NCI-H2196 treated with DMSO at 0.1 percent for 48 hours (cell line): ENCODE measurements at regions not wholly inside any gene's neighbourhood (a gene's known extent, or its start where the extent isn't known, plus 50 kb on each side); places are given as distances from the start of the nearest gene placed in this dataset.
A peak's percentile ranks its signal among the peaks of the same experiment; 100 is the strongest.

Experiments
- DNase-seq: peaks from one replicate; lab custom pipeline; 2025; ENCODE audit not compliant: unreplicated experiment; lab: John Stamatoyannopoulos, UW

- DNase-seq = no peak
These were observed 50.2 kb upstream of the SDK2 start for GRCh38 chr17:73694491-73694890.

GRCh38 chr17:73695035-73695738 lies 50.9 kb upstream of the SDK2 start:
- DNase-seq = no peak

GRCh38 chr17:73696251-73696650 lies 52.0 kb upstream of the SDK2 start:
- no peak for DNase-seq

- no peak for DNase-seq
These were observed 53.6 kb upstream of the SDK2 start for GRCh38 chr17:73697872-73698271.

GRCh38 chr17:73698966-73699365 lies 54.7 kb upstream of the SDK2 start:
- no peak for DNase-seq

GRCh38 chr17:73701701-73702100 lies 57.5 kb upstream of the SDK2 start:
- DNase-seq = no peak

- no peak for DNase-seq
These were observed 58.9 kb upstream of the SDK2 start for GRCh38 chr17:73703192-73703591.

GRCh38 chr17:73703917-73704316 lies 59.7 kb upstream of the SDK2 start:
- no peak for DNase-seq

GRCh38 chr17:73705594-73705993 lies 61.3 kb upstream of the SDK2 start:
- DNase-seq = no peak

GRCh38 chr17:73706428-73706827 lies 62.2 kb upstream of the SDK2 start:
- DNase-seq = no peak

GRCh38 chr17:73706858-73707257 lies 62.6 kb upstream of the SDK2 start:
- DNase-seq = peak; percentile 31

GRCh38 chr17:73707358-73707757 lies 63.1 kb upstream of the SDK2 start:
- DNase-seq = no peak

GRCh38 chr17:73710095-73710592 lies 65.9 kb upstream of the SDK2 start:
- DNase-seq = no peak

- DNase-seq = no peak
These were observed 66.9 kb upstream of the SDK2 start for GRCh38 chr17:73711184-73711583.

GRCh38 chr17:73711916-73712315 lies 67.7 kb upstream of the SDK2 start:
- DNase-seq = no peak

- DNase-seq = no peak
These were observed 68.9 kb upstream of the SDK2 start for GRCh38 chr17:73713136-73713535.

- no peak for DNase-seq
These were observed 71.5 kb upstream of the SDK2 start for GRCh38 chr17:73715769-73716168.

- no peak for DNase-seq
These were observed 73.4 kb upstream of the SDK2 start for GRCh38 chr17:73717690-73718089.

GRCh38 chr17:73718362-73718761 lies 74.1 kb upstream of the SDK2 start:
- DNase-seq = no peak

- DNase-seq = no peak
These were observed 74.7 kb upstream of the SDK2 start for GRCh38 chr17:73718912-73719311.

- DNase-seq = peak; percentile 65
These were observed 75.4 kb upstream of the SDK2 start for GRCh38 chr17:73719588-73720071.

- no peak for DNase-seq
These were observed 76.1 kb upstream of the SDK2 start for GRCh38 chr17:73720187-73720834.
